ENCODE measurements at regions not wholly inside any gene's neighbourhood (a gene's known extent, or its start where the extent isn't known, plus 50 kb on each side); places are given as distances from the start of the nearest gene placed in this dataset.

DNA sequence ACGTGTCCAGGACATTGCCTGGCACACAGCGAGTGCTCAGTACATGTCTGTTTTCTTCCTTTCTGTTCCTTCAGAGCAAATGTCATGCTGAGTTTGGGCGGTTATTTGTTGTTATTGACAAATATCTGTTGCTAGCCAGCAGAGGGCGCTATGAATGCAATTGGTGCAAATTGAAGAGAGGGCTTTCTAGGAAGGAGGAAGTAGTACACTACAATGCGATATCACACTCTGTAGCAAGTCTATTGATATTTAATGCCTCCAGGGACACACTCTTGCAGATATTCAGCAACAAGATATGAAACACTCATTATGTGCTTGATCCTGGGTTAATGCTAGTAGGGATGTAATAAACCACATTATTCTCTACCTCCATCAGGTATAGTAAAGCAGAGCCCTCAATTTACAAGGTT is 267.3 kb upstream of the SRRM4 start:
- H3K79me2 ChIP-seq (replicated peaks; ENCODE audit: insufficient read depth) = no peaks in the 10 kb centered on the region
- H3K27me3 ChIP-seq (ENCODE audit: insufficient read depth) = no peaks in the 10 kb centered on the region
- Mint-ChIP-seq H3K36me3 (ENCODE audit: low read depth) (no peaks in the 10 kb centered on the region), H3K9me3 (no peaks in the 10 kb centered on the region; the same call in 2 of the 3 replicates), H3K4me1 (peaks cover 2% of the 10 kb centered on the region; the same call in 1 of the 3 replicates), H3K4me3 (no peak overlapping the region), H3K27me3 (ENCODE audit: insufficient read depth, low read depth, poor library complexity) (peaks cover 2% of the 10 kb centered on the region), H3K27ac (no peak overlapping the region)
- no peak overlapping the region for H3K27ac ChIP-seq (ENCODE audit: low read depth)
- peak; percentile 93 for DNase-seq (ENCODE audit: low spot score)
- peaks cover 3% of the 10 kb centered on the region; the same call in 1 of the 2 replicates for H3K36me3 ChIP-seq (ENCODE audit: insufficient read depth)
- peak; percentile 84 for ATAC-seq
- no peak overlapping the region for H3K4me3 ChIP-seq
- H3K4me2 ChIP-seq = no peak overlapping the region
- H3K4me1 ChIP-seq (ENCODE audit: insufficient read depth) = no peaks in the 10 kb centered on the region
- H2AFZ ChIP-seq = no peak overlapping the region
- H3K9me2 ChIP-seq (ENCODE audit: insufficient read depth) = no peaks in the 10 kb centered on the region; the same call in 1 of the 2 replicates
- TF ChIP-seq JUNB (IDR thresholded peaks at IDR 0.05; ENCODE audit: unreplicated experiment) = no peak
- TF ChIP-seq, protein P1, sequence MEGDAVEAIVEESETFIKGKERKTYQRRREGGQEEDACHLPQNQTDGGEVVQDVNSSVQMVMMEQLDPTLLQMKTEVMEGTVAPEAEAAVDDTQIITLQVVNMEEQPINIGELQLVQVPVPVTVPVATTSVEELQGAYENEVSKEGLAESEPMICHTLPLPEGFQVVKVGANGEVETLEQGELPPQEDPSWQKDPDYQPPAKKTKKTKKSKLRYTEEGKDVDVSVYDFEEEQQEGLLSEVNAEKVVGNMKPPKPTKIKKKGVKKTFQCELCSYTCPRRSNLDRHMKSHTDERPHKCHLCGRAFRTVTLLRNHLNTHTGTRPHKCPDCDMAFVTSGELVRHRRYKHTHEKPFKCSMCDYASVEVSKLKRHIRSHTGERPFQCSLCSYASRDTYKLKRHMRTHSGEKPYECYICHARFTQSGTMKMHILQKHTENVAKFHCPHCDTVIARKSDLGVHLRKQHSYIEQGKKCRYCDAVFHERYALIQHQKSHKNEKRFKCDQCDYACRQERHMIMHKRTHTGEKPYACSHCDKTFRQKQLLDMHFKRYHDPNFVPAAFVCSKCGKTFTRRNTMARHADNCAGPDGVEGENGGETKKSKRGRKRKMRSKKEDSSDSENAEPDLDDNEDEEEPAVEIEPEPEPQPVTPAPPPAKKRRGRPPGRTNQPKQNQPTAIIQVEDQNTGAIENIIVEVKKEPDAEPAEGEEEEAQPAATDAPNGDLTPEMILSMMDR (conservative IDR thresholded peaks at IDR 0.05; ENCODE audit: low read depth in 2 of 2) = peak; percentile 86 to 88
- no peaks in the 10 kb centered on the region for H3F3A ChIP-seq (replicated peaks; ENCODE audit: low read depth)
- H4K20me1 ChIP-seq (replicated peaks; ENCODE audit: insufficient read depth) = no peaks in the 10 kb centered on the region

DNA sequence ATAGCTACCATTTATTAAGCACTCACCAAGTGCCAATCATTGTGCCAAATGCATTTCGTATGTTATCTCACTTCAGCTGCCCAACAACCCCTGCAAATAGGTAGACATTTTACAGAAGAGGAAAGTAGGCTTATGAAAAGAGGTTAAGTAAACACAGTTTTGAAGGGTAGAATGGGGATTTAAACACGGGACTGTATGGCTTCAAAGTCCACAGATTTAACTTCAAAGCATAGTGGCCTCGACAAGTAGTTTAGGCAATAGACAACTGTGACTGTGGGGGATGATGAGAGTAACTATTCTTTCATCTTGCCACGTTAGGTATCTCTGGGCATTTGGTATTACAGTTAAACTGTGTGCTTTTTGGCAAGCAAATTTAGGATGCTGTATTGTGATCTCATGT is 266.8 kb upstream of the SRRM4 start:
- ATAC-seq (no peak), DNase-seq (ENCODE audit: low spot score) (no peak)
- Mint-ChIP-seq H3K9me3 (no peaks in the 10 kb centered on the region; the same call in 2 of the 3 replicates), H3K27me3 (ENCODE audit: insufficient read depth, low read depth, poor library complexity) (peaks cover 2% of the 10 kb centered on the region), H3K36me3 (ENCODE audit: low read depth) (no peaks in the 10 kb centered on the region), H3K4me1 (peaks cover 2% of the 10 kb centered on the region; the same call in 1 of the 3 replicates), H3K4me3 (no peak overlapping the region), H3K27ac (no peak overlapping the region)
- Histone ChIP-seq H3K4me3 (no peak overlapping the region), H4K20me1 (replicated peaks; ENCODE audit: insufficient read depth) (no peaks in the 10 kb centered on the region), H3K9me2 (ENCODE audit: insufficient read depth) (no peaks in the 10 kb centered on the region; the same call in 1 of the 2 replicates), H3K4me2 (no peak overlapping the region), H3K27me3 (ENCODE audit: insufficient read depth) (no peaks in the 10 kb centered on the region), H3F3A (replicated peaks; ENCODE audit: low read depth) (no peaks in the 10 kb centered on the region), H3K27ac (ENCODE audit: low read depth) (no peak overlapping the region), H2AFZ (no peak overlapping the region), H3K36me3 (ENCODE audit: insufficient read depth) (peaks cover 3% of the 10 kb centered on the region; the same call in 1 of the 2 replicates), H3K79me2 (replicated peaks; ENCODE audit: insufficient read depth) (no peaks in the 10 kb centered on the region), H3K4me1 (ENCODE audit: insufficient read depth) (no peaks in the 10 kb centered on the region)
- TF ChIP-seq, protein P2, sequence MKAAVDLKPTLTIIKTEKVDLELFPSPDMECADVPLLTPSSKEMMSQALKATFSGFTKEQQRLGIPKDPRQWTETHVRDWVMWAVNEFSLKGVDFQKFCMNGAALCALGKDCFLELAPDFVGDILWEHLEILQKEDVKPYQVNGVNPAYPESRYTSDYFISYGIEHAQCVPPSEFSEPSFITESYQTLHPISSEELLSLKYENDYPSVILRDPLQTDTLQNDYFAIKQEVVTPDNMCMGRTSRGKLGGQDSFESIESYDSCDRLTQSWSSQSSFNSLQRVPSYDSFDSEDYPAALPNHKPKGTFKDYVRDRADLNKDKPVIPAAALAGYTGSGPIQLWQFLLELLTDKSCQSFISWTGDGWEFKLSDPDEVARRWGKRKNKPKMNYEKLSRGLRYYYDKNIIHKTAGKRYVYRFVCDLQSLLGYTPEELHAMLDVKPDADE (IDR thresholded peaks at IDR 0.05) = no peak
- TF ChIP-seq, protein P3, sequence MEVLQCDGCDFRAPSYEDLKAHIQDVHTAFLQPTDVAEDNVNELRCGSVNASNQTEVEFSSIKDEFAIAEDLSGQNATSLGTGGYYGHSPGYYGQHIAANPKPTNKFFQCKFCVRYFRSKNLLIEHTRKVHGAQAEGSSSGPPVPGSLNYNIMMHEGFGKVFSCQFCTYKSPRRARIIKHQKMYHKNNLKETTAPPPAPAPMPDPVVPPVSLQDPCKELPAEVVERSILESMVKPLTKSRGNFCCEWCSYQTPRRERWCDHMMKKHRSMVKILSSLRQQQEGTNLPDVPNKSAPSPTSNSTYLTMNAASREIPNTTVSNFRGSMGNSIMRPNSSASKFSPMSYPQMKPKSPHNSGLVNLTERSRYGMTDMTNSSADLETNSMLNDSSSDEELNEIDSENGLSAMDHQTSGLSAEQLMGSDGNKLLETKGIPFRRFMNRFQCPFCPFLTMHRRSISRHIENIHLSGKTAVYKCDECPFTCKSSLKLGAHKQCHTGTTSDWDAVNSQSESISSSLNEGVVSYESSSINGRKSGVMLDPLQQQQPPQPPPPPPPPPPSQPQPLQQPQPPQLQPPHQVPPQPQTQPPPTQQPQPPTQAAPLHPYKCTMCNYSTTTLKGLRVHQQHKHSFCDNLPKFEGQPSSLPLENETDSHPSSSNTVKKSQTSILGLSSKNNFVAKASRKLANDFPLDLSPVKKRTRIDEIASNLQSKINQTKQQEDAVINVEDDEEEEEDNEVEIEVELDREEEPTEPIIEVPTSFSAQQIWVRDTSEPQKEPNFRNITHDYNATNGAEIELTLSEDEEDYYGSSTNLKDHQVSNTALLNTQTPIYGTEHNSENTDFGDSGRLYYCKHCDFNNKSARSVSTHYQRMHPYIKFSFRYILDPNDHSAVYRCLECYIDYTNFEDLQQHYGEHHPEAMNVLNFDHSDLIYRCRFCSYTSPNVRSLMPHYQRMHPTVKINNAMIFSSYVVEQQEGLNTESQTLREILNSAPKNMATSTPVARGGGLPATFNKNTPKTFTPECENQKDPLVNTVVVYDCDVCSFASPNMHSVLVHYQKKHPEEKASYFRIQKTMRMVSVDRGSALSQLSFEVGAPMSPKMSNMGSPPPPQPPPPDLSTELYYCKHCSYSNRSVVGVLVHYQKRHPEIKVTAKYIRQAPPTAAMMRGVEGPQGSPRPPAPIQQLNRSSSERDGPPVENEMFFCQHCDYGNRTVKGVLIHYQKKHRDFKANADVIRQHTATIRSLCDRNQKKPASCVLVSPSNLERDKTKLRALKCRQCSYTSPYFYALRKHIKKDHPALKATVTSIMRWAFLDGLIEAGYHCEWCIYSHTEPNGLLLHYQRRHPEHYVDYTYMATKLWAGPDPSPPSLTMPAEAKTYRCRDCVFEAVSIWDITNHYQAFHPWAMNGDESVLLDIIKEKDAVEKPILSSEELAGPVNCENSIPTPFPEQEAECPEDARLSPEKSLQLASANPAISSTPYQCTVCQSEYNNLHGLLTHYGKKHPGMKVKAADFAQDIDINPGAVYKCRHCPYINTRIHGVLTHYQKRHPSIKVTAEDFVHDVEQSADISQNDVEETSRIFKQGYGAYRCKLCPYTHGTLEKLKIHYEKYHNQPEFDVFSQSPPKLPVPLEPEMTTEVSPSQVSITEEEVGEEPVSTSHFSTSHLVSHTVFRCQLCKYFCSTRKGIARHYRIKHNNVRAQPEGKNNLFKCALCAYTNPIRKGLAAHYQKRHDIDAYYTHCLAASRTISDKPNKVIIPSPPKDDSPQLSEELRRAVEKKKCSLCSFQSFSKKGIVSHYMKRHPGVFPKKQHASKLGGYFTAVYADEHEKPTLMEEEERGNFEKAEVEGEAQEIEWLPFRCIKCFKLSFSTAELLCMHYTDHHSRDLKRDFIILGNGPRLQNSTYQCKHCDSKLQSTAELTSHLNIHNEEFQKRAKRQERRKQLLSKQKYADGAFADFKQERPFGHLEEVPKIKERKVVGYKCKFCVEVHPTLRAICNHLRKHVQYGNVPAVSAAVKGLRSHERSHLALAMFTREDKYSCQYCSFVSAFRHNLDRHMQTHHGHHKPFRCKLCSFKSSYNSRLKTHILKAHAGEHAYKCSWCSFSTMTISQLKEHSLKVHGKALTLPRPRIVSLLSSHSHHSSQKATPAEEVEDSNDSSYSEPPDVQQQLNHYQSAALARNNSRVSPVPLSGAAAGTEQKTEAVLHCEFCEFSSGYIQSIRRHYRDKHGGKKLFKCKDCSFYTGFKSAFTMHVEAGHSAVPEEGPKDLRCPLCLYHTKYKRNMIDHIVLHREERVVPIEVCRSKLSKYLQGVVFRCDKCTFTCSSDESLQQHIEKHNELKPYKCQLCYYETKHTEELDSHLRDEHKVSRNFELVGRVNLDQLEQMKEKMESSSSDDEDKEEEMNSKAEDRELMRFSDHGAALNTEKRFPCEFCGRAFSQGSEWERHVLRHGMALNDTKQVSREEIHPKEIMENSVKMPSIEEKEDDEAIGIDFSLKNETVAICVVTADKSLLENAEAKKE (CRISPR knock-in tag; IDR thresholded peaks at IDR 0.05) = no peak
- TF ChIP-seq, protein P1 (conservative IDR thresholded peaks at IDR 0.05; ENCODE audit: low read depth in 2 of 2) = no peak
- TF ChIP-seq EZH2 (IDR thresholded peaks at IDR 0.05; ENCODE audit: low read depth, unreplicated experiment) (no peak), JUNB (IDR thresholded peaks at IDR 0.05; ENCODE audit: unreplicated experiment) (no peak), STAT1 (IDR thresholded peaks at IDR 0.05; ENCODE audit: unreplicated experiment) (no peak), ZNF331 (CRISPR knock-in tag; IDR thresholded peaks at IDR 0.05; ENCODE audit: low read depth) (no peak), EZH2phosphoT487 (IDR thresholded peaks at IDR 0.05; ENCODE audit: unreplicated experiment) (no peak), NANOG (IDR thresholded peaks at IDR 0.05; ENCODE audit: borderline replicate concordance) (no peak), CREB1 (CRISPR knock-in tag; IDR thresholded peaks at IDR 0.05; ENCODE audit: low read depth) (no peak)

Data from GM23338 (cell line).